ENCODE measurements at regions not wholly inside any gene's neighbourhood (a gene's known extent, or its start where the extent isn't known, plus 50 kb on each side); places are given as distances from the start of the nearest gene placed in this dataset.
"Not testable (repeated sequence)": the region's sequence is repeated elsewhere in the genome, so short reads cannot be mapped to it uniquely, and the experiment has no call there.

DNA sequence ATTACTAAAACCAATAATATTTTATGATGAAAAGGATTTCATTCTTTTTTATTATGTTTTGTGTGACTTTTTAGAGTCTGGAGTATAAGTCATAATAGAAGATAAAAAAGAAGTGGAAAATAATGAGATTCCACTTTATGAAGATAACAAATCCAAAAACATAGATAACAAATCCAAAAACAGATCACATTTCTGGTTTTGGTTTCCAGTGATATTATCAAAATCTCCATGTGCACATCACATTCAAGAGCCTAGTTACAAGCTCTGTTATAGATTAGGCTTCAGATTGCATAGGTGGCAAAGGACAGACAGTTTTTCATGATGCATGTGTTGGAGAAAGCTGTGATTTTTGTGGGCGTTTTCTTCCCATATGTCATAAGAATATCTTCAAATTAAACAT is 648.2 kb downstream of the STK39 start:
- DNase-seq (ENCODE audit: low read depth in 1 of 2, low spot score in 1 of 2), result no peak
- no peak for TF ChIP-seq JUND (IDR thresholded peaks at IDR 0.05; ENCODE audit: low read depth)
- in situ Hi-C loops (cut with HindIII; ENCODE audit: low pct_unique_long_range_greater_than_20kb, low sequenced_read_pairs), result no loop called here

DNA sequence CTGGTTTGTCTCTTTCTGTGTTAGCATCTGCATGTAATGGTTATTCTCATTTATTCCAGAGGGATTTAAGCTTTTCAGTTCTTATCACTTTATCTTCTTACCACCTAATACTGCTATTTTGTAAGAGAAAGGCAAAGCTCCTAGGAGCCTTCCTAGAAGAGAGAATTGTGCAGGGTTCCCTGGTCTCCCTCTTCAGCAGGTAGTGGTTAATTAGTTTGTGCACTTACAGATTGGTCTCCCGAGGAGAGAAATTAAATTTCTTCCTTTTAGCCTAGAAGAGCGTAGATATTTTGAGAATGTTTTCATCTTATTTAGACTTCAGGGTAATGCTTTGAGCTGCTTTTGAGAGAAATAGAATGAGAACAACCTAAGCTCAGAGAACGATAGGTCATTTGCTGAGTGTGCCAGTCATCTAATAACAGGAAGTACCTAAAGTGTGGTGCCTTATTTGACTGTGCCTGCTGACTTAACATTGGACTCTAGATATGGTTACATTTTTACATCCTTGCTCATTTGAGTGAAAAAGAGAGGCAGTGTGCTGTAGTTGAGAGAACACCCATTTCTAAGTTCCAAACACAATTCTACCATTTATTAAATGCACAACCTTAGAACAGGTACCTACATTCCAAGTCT is 651.4 kb downstream of the STK39 start:
- no peak for DNase-seq (ENCODE audit: low read depth in 1 of 2, low spot score in 1 of 2)
- in situ Hi-C loops (cut with HindIII; ENCODE audit: low pct_unique_long_range_greater_than_20kb, low sequenced_read_pairs), result no loop called here
- TF ChIP-seq JUND (IDR thresholded peaks at IDR 0.05; ENCODE audit: low read depth), result no peak

DNA sequence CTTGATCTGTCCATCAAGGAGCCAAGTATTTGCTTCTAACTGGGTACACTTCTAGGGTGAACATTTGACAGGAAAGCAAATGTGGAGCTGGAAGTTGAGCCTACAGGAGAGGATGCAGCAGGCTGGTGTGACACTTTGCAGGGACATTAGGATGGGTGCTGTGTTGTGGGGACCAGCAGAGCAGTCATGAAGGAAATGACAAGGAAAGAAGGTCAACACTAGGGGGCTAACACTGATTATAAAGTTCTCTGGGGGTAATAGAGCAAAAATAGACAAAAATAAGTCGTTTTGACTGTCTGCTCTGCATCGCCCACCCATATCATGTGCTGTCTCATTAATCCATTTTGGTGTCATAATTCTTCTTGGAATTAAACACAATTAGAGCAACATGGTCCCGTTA is 652.4 kb downstream of the STK39 start:
- TF ChIP-seq JUND (IDR thresholded peaks at IDR 0.05; ENCODE audit: low read depth), result no peak
- no peak for DNase-seq (ENCODE audit: low read depth in 1 of 2, low spot score in 1 of 2)
- in situ Hi-C loops (cut with HindIII; ENCODE audit: low pct_unique_long_range_greater_than_20kb, low sequenced_read_pairs), result no loop called here

DNA sequence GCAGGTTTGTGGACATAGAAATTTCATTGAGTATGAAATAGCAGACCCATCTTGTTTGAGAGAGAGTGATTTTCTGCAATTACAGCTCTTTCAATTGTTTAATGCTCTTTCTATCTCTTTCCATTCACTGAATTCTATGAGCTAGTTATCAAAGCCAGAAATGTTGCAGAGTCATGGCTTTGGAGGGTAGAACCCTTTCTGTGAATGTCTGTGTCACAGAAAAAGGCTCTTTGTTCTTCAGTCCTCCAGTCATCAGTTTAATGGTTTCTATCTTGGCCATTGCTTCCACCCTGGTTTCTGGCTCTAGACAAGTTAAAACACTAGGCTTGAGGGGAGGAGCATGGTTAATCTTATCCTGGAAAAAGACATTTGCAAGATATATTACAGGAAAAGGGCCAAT is 655.0 kb downstream of the STK39 start:
- in situ Hi-C loops (cut with HindIII; ENCODE audit: low pct_unique_long_range_greater_than_20kb, low sequenced_read_pairs), result no loop called here
- no peak for DNase-seq (ENCODE audit: low read depth in 1 of 2, low spot score in 1 of 2)

DNA sequence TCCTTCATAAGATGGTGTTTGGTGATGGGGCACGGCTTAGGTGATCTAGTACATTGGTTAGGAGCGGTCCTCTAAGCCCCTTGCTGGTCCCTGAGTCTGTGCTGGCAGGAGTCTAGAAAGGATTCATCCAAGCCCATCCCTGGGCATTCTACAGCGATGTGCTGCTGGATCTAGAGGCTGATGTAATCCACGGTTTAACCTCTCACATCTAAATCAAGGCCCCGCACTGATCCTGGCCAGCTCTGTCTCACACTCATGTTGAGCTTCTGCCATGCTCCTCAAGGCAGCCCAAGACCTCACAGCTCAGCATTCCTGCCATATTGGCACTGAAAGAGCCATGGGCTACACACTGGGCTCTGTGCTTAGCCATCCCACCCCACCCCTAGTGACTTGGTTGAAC is 664.8 kb downstream of the STK39 start:
- DNase-seq (ENCODE audit: low read depth in 1 of 2, low spot score in 1 of 2), result no peak
- in situ Hi-C loops (cut with HindIII; ENCODE audit: low pct_unique_long_range_greater_than_20kb, low sequenced_read_pairs), result no loop called here
- TF ChIP-seq JUND (IDR thresholded peaks at IDR 0.05; ENCODE audit: low read depth), result no peak

More for the DNA sequence above, 655.0 kb downstream of the STK39 start:
- TF ChIP-seq JUND (IDR thresholded peaks at IDR 0.05; ENCODE audit: low read depth), result no peak

DNA sequence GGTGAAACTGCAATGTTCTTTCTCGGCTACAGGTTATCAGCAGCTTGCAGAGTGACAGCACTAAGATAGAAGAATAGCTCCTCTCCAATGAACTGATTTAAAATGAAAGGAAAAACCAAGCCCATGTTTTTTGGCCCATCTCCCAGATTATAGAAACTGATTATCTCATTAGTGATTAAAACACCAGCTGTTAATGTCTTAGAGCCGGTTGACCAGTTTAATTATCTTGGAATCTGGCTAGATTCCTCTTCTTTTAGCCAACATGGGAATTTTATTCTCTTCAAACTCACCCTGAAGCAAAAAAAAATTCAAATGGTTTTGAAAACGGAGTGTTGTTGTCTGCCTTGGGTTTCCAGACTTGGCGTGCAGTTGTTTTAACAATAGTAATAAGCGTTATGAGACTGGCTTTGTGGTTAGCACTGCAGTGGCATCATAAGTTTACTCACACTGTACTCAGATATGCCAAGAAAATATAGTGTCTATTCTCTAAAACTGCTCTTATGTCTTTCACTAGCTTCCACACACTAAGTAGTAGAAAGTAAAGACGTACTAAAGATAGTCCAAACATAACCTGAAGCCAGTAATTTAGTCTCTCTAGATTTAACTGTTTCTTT is 665.3 kb downstream of the STK39 start:
- no peak for TF ChIP-seq JUND (IDR thresholded peaks at IDR 0.05; ENCODE audit: low read depth)
- in situ Hi-C loops (cut with HindIII; ENCODE audit: low pct_unique_long_range_greater_than_20kb, low sequenced_read_pairs), result no loop called here
- no peak for DNase-seq (ENCODE audit: low read depth in 1 of 2, low spot score in 1 of 2)

DNA sequence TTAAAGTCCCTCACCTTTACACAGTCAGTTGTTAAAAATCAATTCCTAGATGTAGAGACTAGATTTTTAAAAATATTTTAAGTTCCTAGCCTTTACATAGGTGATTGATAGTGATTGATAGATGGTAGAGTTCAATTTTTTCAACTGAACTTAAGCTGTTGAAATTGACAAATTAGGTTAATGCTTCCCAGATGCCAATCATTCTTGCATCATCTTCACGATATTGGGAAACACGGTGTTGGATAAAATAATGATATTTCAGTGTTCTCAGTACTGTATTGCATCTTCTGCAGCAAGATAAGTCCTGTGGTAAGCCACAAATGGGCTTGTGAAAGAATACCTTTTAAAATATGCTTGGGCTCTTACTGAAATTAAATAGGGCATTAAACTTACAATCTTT is 667.6 kb downstream of the STK39 start:
- DNase-seq (ENCODE audit: low read depth in 1 of 2, low spot score in 1 of 2), result no peak
- in situ Hi-C loops (cut with HindIII; ENCODE audit: low pct_unique_long_range_greater_than_20kb, low sequenced_read_pairs), result no loop called here
- TF ChIP-seq JUND (IDR thresholded peaks at IDR 0.05; ENCODE audit: low read depth), result no peak

DNA sequence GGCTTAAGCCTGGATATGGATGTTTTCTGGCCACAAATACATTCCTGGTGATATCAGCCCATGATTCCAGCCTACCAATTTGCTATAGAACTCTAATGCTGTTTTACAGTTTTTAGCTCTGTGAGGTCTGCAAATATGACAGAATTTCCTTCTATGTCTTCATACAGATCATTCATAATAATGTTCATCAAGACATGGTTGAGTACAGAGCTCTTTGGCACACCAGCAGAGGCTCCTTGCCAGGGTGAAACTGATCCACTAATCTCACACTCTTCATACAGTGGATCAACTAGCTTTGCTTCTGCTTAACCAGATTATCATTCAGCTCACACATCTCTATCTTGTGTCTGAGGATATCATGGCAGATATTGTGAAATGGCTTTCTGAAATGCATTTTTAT is 672.1 kb downstream of the STK39 start:
- TF ChIP-seq JUND (IDR thresholded peaks at IDR 0.05; ENCODE audit: low read depth), result no peak
- DNase-seq (ENCODE audit: low read depth in 1 of 2, low spot score in 1 of 2), result no peak
- in situ Hi-C loops (cut with HindIII; ENCODE audit: low pct_unique_long_range_greater_than_20kb, low sequenced_read_pairs), result no loop called here

DNA sequence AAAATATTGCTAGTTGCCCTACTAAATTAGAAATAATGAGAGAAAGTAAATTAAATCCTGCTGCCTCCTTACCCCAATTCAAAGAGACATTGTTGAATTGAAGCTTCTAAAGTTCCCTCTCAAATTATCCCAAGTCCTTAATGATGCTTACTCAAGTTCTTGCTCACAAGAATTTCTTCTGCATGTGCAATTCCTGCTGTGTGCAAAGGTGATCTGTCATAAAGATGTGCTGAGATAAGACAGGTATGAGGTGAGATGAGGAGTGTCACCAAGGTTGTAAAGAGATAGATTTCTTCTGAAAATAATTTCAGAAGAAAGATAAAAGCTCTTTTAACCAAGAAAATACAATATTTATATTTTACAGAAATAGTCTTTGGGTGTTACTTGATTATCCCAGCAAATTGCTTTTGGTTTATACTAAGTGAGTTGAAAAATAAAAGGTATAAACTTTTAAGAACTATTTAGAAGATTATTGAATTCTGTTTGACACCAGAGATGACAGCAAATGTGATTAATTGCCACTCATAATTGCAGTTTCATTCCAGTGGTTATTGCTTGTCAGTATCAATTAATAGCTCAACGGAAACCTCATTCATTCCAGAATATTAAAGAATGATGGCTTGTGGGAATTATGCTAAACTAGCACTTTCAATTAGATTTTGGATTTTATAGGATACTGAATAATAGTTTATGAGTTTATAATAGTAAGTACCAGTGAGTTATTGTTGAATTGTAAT is 674.3 kb downstream of the STK39 start:
- DNase-seq (ENCODE audit: low read depth in 1 of 2, low spot score in 1 of 2), result no peak
- in situ Hi-C loops (cut with HindIII; ENCODE audit: low pct_unique_long_range_greater_than_20kb, low sequenced_read_pairs), result no loop called here
- no peak for TF ChIP-seq JUND (IDR thresholded peaks at IDR 0.05; ENCODE audit: low read depth)

DNA sequence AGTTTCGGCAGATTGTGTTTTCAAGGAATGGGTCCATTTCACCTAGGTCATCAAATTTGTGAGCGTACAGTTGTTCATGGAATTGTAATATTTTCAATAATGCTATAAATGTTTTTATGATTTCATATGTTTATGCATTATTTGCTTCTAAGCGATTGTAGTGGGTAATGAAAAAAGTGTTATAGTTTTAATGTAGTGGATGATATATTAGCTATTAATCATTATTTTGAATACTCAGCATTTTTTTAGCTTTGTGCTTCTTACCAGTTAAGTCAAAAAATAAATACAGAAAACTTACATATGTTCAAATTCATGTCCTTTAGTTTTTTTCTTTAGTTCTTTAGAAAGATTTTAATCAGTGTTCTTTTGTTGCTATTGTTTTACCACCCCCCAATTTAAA is 677.0 kb downstream of the STK39 start:
- no peak for TF ChIP-seq JUND (IDR thresholded peaks at IDR 0.05; ENCODE audit: low read depth)
- DNase-seq (ENCODE audit: low read depth in 1 of 2, low spot score in 1 of 2), result no peak
- in situ Hi-C loops (cut with HindIII; ENCODE audit: low pct_unique_long_range_greater_than_20kb, low sequenced_read_pairs), result no loop called here

DNA sequence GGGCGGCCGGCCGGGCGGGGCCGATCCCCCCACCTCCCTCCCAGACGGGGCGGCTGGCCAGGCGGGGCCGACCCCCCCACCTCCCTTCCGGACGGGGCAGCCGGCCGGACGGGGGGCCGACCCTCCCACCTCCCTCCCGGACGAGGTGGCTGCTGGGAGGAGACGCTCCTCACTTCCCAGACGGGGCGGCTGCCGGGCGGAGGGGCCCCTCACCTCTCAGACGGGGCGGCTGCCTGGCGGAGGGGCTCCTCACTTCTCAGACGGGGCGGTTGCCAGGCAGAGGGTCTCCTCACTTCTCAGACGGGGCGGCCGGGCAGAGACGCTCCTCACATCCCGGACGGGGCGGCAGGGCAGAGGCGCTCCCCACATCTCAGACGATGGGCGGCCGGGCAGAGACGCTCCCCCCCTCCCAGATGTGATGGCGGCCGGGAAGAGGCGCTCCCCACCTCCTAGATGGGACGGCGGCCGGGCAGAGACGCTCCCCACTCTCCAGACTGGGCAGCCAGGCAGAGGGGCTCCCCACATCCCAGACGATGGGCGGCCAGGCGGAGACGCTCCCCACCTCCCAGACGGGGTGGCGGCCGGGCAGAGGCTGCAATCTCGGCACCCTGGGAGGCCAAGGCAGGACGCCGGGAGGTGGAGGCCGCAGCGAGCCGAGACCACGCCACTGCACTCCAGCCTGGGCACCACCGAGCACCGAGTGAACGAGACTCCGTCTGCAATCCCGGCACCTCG is 675.8 kb downstream of the XIRP2 start:
- DNase-seq (ENCODE audit: low read depth in 1 of 2, low spot score in 1 of 2); in situ Hi-C loops (cut with HindIII; ENCODE audit: low pct_unique_long_range_greater_than_20kb, low sequenced_read_pairs): not testable (repeated sequence)

DNA sequence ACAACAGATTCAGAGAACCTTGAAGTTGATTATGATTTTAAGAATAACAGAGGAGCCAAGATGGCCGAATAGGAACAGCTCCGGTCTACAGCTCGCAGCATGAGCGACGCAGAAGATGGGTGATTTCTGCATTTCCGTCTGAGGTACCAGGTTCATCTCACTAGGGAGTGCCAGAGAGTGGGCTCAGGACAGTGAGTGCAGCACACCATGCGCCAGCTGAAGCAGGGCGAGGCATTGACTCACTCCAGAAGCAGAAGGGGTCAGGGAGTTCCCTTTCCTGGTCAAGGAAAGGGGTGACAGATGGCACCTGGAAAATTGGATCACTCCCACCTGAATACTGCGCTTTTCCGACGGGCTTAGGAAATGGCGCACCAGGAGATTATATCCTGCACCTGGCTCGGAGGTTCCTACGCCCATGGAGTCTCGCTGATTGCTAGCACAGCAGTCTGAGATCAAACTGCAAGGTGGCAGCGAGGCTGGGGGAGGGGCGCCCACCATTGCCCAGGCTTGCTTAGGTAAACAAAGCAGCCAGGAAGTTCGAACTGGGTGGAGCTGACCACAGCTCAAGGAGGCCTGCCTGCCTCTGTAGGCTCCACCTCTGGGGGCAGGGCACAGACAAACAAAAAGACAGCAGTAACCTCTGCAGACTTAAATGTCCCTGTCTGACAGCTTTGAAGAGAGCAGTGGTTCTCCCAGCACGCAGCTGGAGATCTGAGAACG is 670.2 kb downstream of the XIRP2 start:
- peak in 1 of 2 experiments; percentile 1 for DNase-seq (ENCODE audit: low read depth in 1 of 2, low spot score in 1 of 2)
- in situ Hi-C loops (cut with HindIII; ENCODE audit: low pct_unique_long_range_greater_than_20kb, low sequenced_read_pairs), result not testable (repeated sequence)
